H1 (cell line): ENCODE measurements at regions not wholly inside any gene's neighbourhood (a gene's known extent, or its start where the extent isn't known, plus 50 kb on each side); places are given as distances from the start of the nearest gene placed in this dataset.

Experiments used
- CREB1 ChIP-seq: IDR thresholded peaks from 2 replicates; pipeline ENCODE4 v1.6.1; 2012; ENCODE audit warnings: inconsistent platforms
- CTCF ChIP-seq, 3 experiments: IDR thresholded peaks; 1 replicate in 2 of 3; 2 replicates in 1 of 3; pipeline versions ENCODE4 v1.5.1 to v1.6.1; 2011; ENCODE audit warnings: low read length in 3 of 3, mild to moderate bottlenecking in 3 of 3, inconsistent platforms in 2 of 3, low read depth in 1 of 3, moderate library complexity in 1 of 3; ENCODE audit not compliant: insufficient read depth in 1 of 3; ENCODE audit errors: control extremely low read depth in 1 of 3
- EZH2 ChIP-seq: fragments of 200-600 bp; sonication (generic); IDR thresholded peaks from 2 replicates; pipeline ENCODE4 v1.7.1; 2012; ENCODE audit warnings: low read depth, mild to moderate bottlenecking, moderate library complexity, low read length, inconsistent platforms; ENCODE audit not compliant: severe bottlenecking
- PHF8 ChIP-seq: fragments of 200-600 bp; sonication (generic); conservative IDR thresholded peaks from 2 replicates; pipeline ENCODE4 v1.7.1; 2012; ENCODE audit warnings: low read depth, mild to moderate bottlenecking, inconsistent platforms, low read length, moderate library complexity
- POLR2A ChIP-seq, 2 experiments: IDR thresholded peaks; 1 replicate in 1 of 2; 2 replicates in 1 of 2; pipeline ENCODE4 v1.6.1; 2011; ENCODE audit warnings: low read depth in 2 of 2, low read length in 2 of 2, mild to moderate bottlenecking in 2 of 2; ENCODE audit errors: control extremely low read depth in 1 of 2
- POLR2AphosphoS5 ChIP-seq: IDR thresholded peaks from 2 replicates; pipeline ENCODE4 v1.6.1; 2011; ENCODE audit warnings: low read depth, low read length
- SIN3A ChIP-seq, 2 experiments: IDR thresholded peaks in 1 of 2; conservative IDR thresholded peaks in 1 of 2; 2 replicates each; pipeline ENCODE4 v1.6.1; 2011 to 2012; ENCODE audit warnings: low read length in 2 of 2, improper control_type of control experiment in 1 of 2, low read depth in 1 of 2, mild to moderate bottlenecking in 1 of 2
- ZNF274 ChIP-seq: IDR thresholded peaks from 2 replicates; pipeline ENCODE4 v1.7.0; 2012; ENCODE audit warnings: low read length, borderline replicate concordance; ENCODE audit errors: extremely low read depth

- TF ChIP-seq EZH2 = no peak
- no peak for TF ChIP-seq CREB1
- TF ChIP-seq SIN3A (conservative IDR thresholded peaks at IDR 0.05 in 1 of 2, IDR thresholded peaks at IDR 0.05 in 1 of 2; ENCODE audit: low read depth in 1 of 2, low read length in 2 of 2) = no peak
- TF ChIP-seq ZNF274 = no peak
- no peak for TF ChIP-seq CTCF (IDR thresholded peaks at IDR 0.05; ENCODE audit: control extremely low read depth in 1 of 3, insufficient read depth in 1 of 3, low read depth in 1 of 3, low read length in 3 of 3)
- no peak for TF ChIP-seq POLR2A (IDR thresholded peaks at IDR 0.05; ENCODE audit: control extremely low read depth in 1 of 2, low read depth in 2 of 2, low read length in 2 of 2)
- no peak for TF ChIP-seq POLR2AphosphoS5
- TF ChIP-seq PHF8 = no peak
Measured at GRCh38 chr15:53331328-53332190, 427.9 kb downstream of the WDR72 start.
